ENCODE measurements at regions not wholly inside any gene's neighbourhood (a gene's known extent, or its start where the extent isn't known, plus 50 kb on each side); places are given as distances from the start of the nearest gene placed in this dataset.
A peak's percentile ranks its signal among the peaks of the same experiment; 100 is the strongest.

GRCh38 chr11:87616511-87616910 lies 558.7 kb downstream of the RAB38 start:
- H3K27ac ChIP-seq: no peak overlapping the region
- no peak for TF ChIP-seq POLR2A (IDR thresholded peaks at IDR 0.05)
- no peak for TF ChIP-seq CTCF (IDR thresholded peaks at IDR 0.05 in 4 of 5, conservative IDR thresholded peaks at IDR 0.05 in 1 of 5)
- in situ Hi-C loops (cut with MboI; ENCODE audit: low sequenced_read_pairs in 4 of 4) (no loop called here), intact Hi-C loops (cut with DNase I; ENCODE audit: low total_unique reads) (no loop called here)
- no peaks in the 10 kb centered on the region for H3K4me1 ChIP-seq
- no peaks in the 10 kb centered on the region for H3K36me3 ChIP-seq
- DNase-seq (no peak), ATAC-seq (no peak)
- H3K4me3 ChIP-seq: no peak overlapping the region
- no peaks in the 10 kb centered on the region for H3K9me3 ChIP-seq
- no peaks in the 10 kb centered on the region for H3K27me3 ChIP-seq

- H3K4me1 ChIP-seq: peaks cover 0 to 6% of the 10 kb centered on the region in 2 donors
- no peaks in the 10 kb centered on the region for H3K9me3 ChIP-seq
- ATAC-seq: no peak
- in situ Hi-C loops (cut with MboI; ENCODE audit: low sequenced_read_pairs in 4 of 4): no loop called here
- no peak overlapping the region for H3K4me3 ChIP-seq
- H3K36me3 ChIP-seq: no peaks in the 10 kb centered on the region
- no peak for DNase-seq
- H3K27ac ChIP-seq: no peak overlapping the region
- intact Hi-C loops (cut with DNase I; ENCODE audit: low total_unique reads): no loop called here
- no peaks in the 10 kb centered on the region for H3K27me3 ChIP-seq
- TF ChIP-seq POLR2A (IDR thresholded peaks at IDR 0.05) (no peak), CTCF (IDR thresholded peaks at IDR 0.05 in 4 of 5, conservative IDR thresholded peaks at IDR 0.05 in 1 of 5) (no peak)
These were observed 566.6 kb downstream of the TMEM135 start for GRCh38 chr11:87604350-87604749.

- in situ Hi-C loops (cut with MboI; ENCODE audit: low sequenced_read_pairs in 4 of 4) (no loop called here), intact Hi-C loops (cut with DNase I; ENCODE audit: low total_unique reads) (no loop called here)
- Histone ChIP-seq H3K9me3 (no peaks in the 10 kb centered on the region), H3K4me1 (peaks cover 0 to 6% of the 10 kb centered on the region in 2 donors), H3K4me3 (no peak overlapping the region), H3K27ac (no peak overlapping the region), H3K36me3 (no peaks in the 10 kb centered on the region), H3K27me3 (no peaks in the 10 kb centered on the region)
- DNase-seq (peak; percentile 11 to 15), ATAC-seq (peak; percentile 33 to 69)
- TF ChIP-seq CTCF (IDR thresholded peaks at IDR 0.05 in 4 of 5, conservative IDR thresholded peaks at IDR 0.05 in 1 of 5) (no peak), POLR2A (IDR thresholded peaks at IDR 0.05) (no peak)
These were observed 566.2 kb downstream of the TMEM135 start for GRCh38 chr11:87603887-87604286.

GRCh38 chr11:87602776-87603175 lies 565.0 kb downstream of the TMEM135 start:
- Histone ChIP-seq H3K9me3 (no peaks in the 10 kb centered on the region), H3K4me1 (peaks cover 0 to 6% of the 10 kb centered on the region in 2 donors), H3K27me3 (no peaks in the 10 kb centered on the region), H3K36me3 (no peaks in the 10 kb centered on the region), H3K27ac (no peak overlapping the region), H3K4me3 (no peak overlapping the region)
- in situ Hi-C loops (cut with MboI; ENCODE audit: low sequenced_read_pairs in 4 of 4) (no loop called here), intact Hi-C loops (cut with DNase I; ENCODE audit: low total_unique reads) (no loop called here)
- ATAC-seq (no peak), DNase-seq (no peak)
- TF ChIP-seq POLR2A (IDR thresholded peaks at IDR 0.05): no peak
- TF ChIP-seq CTCF (IDR thresholded peaks at IDR 0.05 in 4 of 5, conservative IDR thresholded peaks at IDR 0.05 in 1 of 5): no peak

- in situ Hi-C loops (cut with MboI; ENCODE audit: low sequenced_read_pairs in 4 of 4) (no loop called here), intact Hi-C loops (cut with DNase I; ENCODE audit: low total_unique reads) (no loop called here)
- H3K36me3 ChIP-seq: no peaks in the 10 kb centered on the region
- no peaks in the 10 kb centered on the region for H3K9me3 ChIP-seq
- no peaks in the 10 kb centered on the region for H3K27me3 ChIP-seq
- DNase-seq: no peak
- ATAC-seq: no peak
- peaks cover 0 to 6% of the 10 kb centered on the region in 2 donors for H3K4me1 ChIP-seq
- H3K4me3 ChIP-seq: no peak overlapping the region
- no peak for TF ChIP-seq CTCF (IDR thresholded peaks at IDR 0.05 in 4 of 5, conservative IDR thresholded peaks at IDR 0.05 in 1 of 5)
- no peak for TF ChIP-seq POLR2A (IDR thresholded peaks at IDR 0.05)
- H3K27ac ChIP-seq: no peak overlapping the region
These were observed 563.2 kb downstream of the TMEM135 start for GRCh38 chr11:87600938-87601337.
